ENCODE measurements at regions not wholly inside any gene's neighbourhood (a gene's known extent, or its start where the extent isn't known, plus 50 kb on each side); places are given as distances from the start of the nearest gene placed in this dataset.

- Histone ChIP-seq H3K14ac (ENCODE audit: insufficient read length) (no peak overlapping the region), H4K8ac (ENCODE audit: extremely low read depth, insufficient read depth, low read length) (no peak overlapping the region), H2AK5ac (ENCODE audit: low read depth, low read length) (no peak overlapping the region), H3K9ac (replicated peaks in 1 of 4; ENCODE audit: extremely low read depth in 1 of 4, low read depth in 3 of 4, low read length in 3 of 4) (no peak overlapping the region), H2BK12ac (ENCODE audit: low read depth, low read length) (no peak overlapping the region), H3K4me3 (ENCODE audit: extremely low read depth in 1 of 4, insufficient read depth in 2 of 4, low read depth in 3 of 4, low read length in 4 of 4) (no peak overlapping the region), H4K20me1 (replicated peaks in 1 of 2; ENCODE audit: control insufficient read depth in 1 of 2, insufficient read depth in 2 of 2, low read length in 2 of 2) (no peaks in the 10 kb centered on the region), H2BK20ac (ENCODE audit: low read length) (no peak overlapping the region), H2BK120ac (replicated peaks; ENCODE audit: low read depth, low read length) (no peak overlapping the region), H3K36me3 (ENCODE audit: control insufficient read depth in 2 of 4, insufficient read depth in 4 of 4, low read length in 3 of 4) (no peaks in the 10 kb centered on the region), H3K4me1 (replicated peaks in 1 of 4; ENCODE audit: control insufficient read depth in 3 of 4, insufficient read depth in 4 of 4, low read length in 3 of 4) (no peaks in the 10 kb centered on the region), H3K56ac (replicated peaks; ENCODE audit: insufficient read length, low read depth, low read length) (no peak overlapping the region), H3K18ac (ENCODE audit: extremely low read depth, low read length) (no peak overlapping the region), H3K27me3 (replicated peaks in 1 of 4; ENCODE audit: control insufficient read depth in 3 of 4, extremely low read depth in 1 of 4, insufficient read depth in 3 of 4, low read length in 3 of 4) (no peaks in the 10 kb centered on the region), H2BK15ac (ENCODE audit: low read length) (no peak overlapping the region), H4K91ac (replicated peaks; ENCODE audit: insufficient read length, low read length) (no peak overlapping the region), H3K79me1 (ENCODE audit: low read depth, low read length) (no peaks in the 10 kb centered on the region), H3K27ac (ENCODE audit: low read depth, low read length) (no peak overlapping the region), H3K23ac (ENCODE audit: insufficient read length) (no peak overlapping the region), H2AFZ (ENCODE audit: low read length) (no peak overlapping the region), H3K79me2 (ENCODE audit: control insufficient read depth in 1 of 2, insufficient read depth in 2 of 2, low read length in 2 of 2) (no peaks in the 10 kb centered on the region), H2BK5ac (ENCODE audit: low read depth, low read length) (no peak overlapping the region), H4K5ac (ENCODE audit: insufficient read length, low read depth, low read length) (no peak overlapping the region), H3K9me3 (ENCODE audit: insufficient read depth in 2 of 2, low read depth in 1 of 2, low read length in 1 of 2) (no peaks in the 10 kb centered on the region), H3K23me2 (ENCODE audit: low read depth, low read length) (peaks cover 2% of the 10 kb centered on the region; the same call in 1 of the 2 replicates), H3K4me2 (ENCODE audit: insufficient read depth in 1 of 2, low read depth in 2 of 2, low read length in 2 of 2) (no peak overlapping the region), H3K4ac (replicated peaks; ENCODE audit: insufficient read length, low read depth, low read length) (no peak overlapping the region)
- ChIA-PET CTCF (ENCODE audit: partially characterized antibody) (no interaction called here), POLR2A (ENCODE audit: partially characterized antibody) (no interaction called here)
- DNase-seq (ENCODE audit: low read depth in 1 of 2, low spot score in 2 of 2): no peak
- FAIRE-seq: no peak
- no peak for TF ChIP-seq CREB1 (IDR thresholded peaks at IDR 0.05)
- TF ChIP-seq TEAD4 (IDR thresholded peaks at IDR 0.05; ENCODE audit: low read depth, low read length): no peak
- no peak for TF ChIP-seq MAX (IDR thresholded peaks at IDR 0.05)
- TF ChIP-seq HDAC2 (IDR thresholded peaks at IDR 0.05; ENCODE audit: borderline replicate concordance in 1 of 2, low read depth in 2 of 2, low read length in 2 of 2): no peak
- no peak for TF ChIP-seq KDM1A (IDR thresholded peaks at IDR 0.05; ENCODE audit: borderline replicate concordance, low read length)
- no peak for TF ChIP-seq HDAC6 (IDR thresholded peaks at IDR 0.05; ENCODE audit: low read depth, low read length)
- TF ChIP-seq POLR2AphosphoS5 (IDR thresholded peaks at IDR 0.05; ENCODE audit: low read depth, low read length): no peak
- WGBS, 2 experiments (ENCODE audit: extremely low coverage in 1 of 2, insufficient coverage in 1 of 2, insufficient read length in 1 of 2, insufficient replicate concordance in 2 of 2, low coverage in 1 of 2, low lambda C conversion rate in 2 of 2, missing lambda C conversion rate in 1 of 2): 100% methylated on average over 2 of the region's 2 CpGs; no CpG with 5 or more reads in 1 of the 2 experiments
These were observed 132.7 kb upstream of the USP15 start for GRCh38 chr12:62127516-62127915.
